Astrocyte (in vitro differentiated cells and primary cell): ENCODE measurements at regions not wholly inside any gene's neighbourhood (a gene's known extent, or its start where the extent isn't known, plus 50 kb on each side); places are given as distances from the start of the nearest gene placed in this dataset.

Experiments used
- DNase-seq: peaks from one replicate; pipeline ENCODE4 v3.0.0-alpha.2; 2010; ENCODE audit warnings: low read depth
- FAIRE-seq: peaks from 2 replicates; lab custom pipeline; 2011; peaks lifted over from hg19 to GRCh38; lab: Jason Lieb, UNC
- H2AFZ ChIP-seq: 2 replicates; pipeline ENCODE4 v1.6.0; 2012; ENCODE audit warnings: low read depth, low read length, inconsistent platforms
- H3K27ac ChIP-seq: 2 replicates; pipeline ENCODE4 v1.5.1; 2011; ENCODE audit warnings: low read depth, low read length, inconsistent platforms
- H3K27me3 ChIP-seq: 2 replicates; pipeline ENCODE4 v1.6.0; 2011; ENCODE audit warnings: low read length, inconsistent platforms; ENCODE audit not compliant: insufficient read depth
- H3K36me3 ChIP-seq: 2 replicates; pipeline ENCODE4 v1.5.1; 2011; ENCODE audit warnings: low read length, inconsistent platforms; ENCODE audit not compliant: insufficient read depth
- H3K4me1 ChIP-seq: 2 replicates; pipeline ENCODE4 v1.5.1; 2011; ENCODE audit warnings: low read length, inconsistent platforms; ENCODE audit not compliant: insufficient read depth
- H3K4me2 ChIP-seq: 2 replicates; pipeline ENCODE4 v1.6.0; 2012; ENCODE audit warnings: low read length, inconsistent platforms
- H3K4me3 ChIP-seq: 2 replicates; pipeline ENCODE4 v1.5.1; 2011; ENCODE audit warnings: low read depth, mild to moderate bottlenecking, low read length, inconsistent platforms; ENCODE audit not compliant: insufficient read depth
- H3K79me2 ChIP-seq: 2 replicates; pipeline ENCODE4 v1.6.0; 2012; ENCODE audit warnings: mild to moderate bottlenecking, low read length, inconsistent platforms; ENCODE audit not compliant: insufficient read depth
- H3K9ac ChIP-seq: 2 replicates; pipeline ENCODE4 v1.6.0; 2012; ENCODE audit warnings: mild to moderate bottlenecking, low read length, inconsistent platforms
- H3K9me3 ChIP-seq: 2 replicates; pipeline ENCODE4 v1.5.1; 2012; ENCODE audit warnings: low read depth, mild to moderate bottlenecking, low read length, inconsistent platforms; ENCODE audit not compliant: insufficient read depth
- H4K20me1 ChIP-seq: 2 replicates; pipeline ENCODE4 v1.6.0; 2012; ENCODE audit warnings: low read length, inconsistent platforms; ENCODE audit not compliant: insufficient read depth
- H3K27ac Mint-ChIP-seq: one replicate; pipeline ENCODE4 v1.8.0; 2021; ENCODE audit warnings: mild to moderate bottlenecking, mixed read lengths; ENCODE audit not compliant: unreplicated experiment
- H3K27me3 Mint-ChIP-seq: one replicate; pipeline ENCODE4 v1.8.0; 2021; ENCODE audit warnings: low read depth, mixed read lengths; ENCODE audit not compliant: unreplicated experiment
- H3K36me3 Mint-ChIP-seq: one replicate; pipeline ENCODE4 v1.8.0; 2021; ENCODE audit warnings: low read depth, mixed read lengths; ENCODE audit not compliant: unreplicated experiment
- H3K4me1 Mint-ChIP-seq: one replicate; pipeline ENCODE4 v1.8.0; 2021; ENCODE audit warnings: low read depth, mixed read lengths; ENCODE audit not compliant: unreplicated experiment
- H3K4me3 Mint-ChIP-seq: one replicate; pipeline ENCODE4 v1.8.0; 2021; ENCODE audit warnings: mild to moderate bottlenecking, moderate library complexity, mixed read lengths; ENCODE audit not compliant: unreplicated experiment
- H3K9me3 Mint-ChIP-seq: one replicate; pipeline ENCODE4 v1.8.0; 2021; ENCODE audit warnings: mild to moderate bottlenecking, mixed read lengths; ENCODE audit not compliant: unreplicated experiment
- CTCF ChIP-seq: IDR thresholded peaks from 2 replicates; pipeline ENCODE4 v1.5.1; 2011; ENCODE audit warnings: low read depth, mild to moderate bottlenecking, inconsistent platforms, low read length, moderate library complexity; ENCODE audit not compliant: insufficient read depth
- EZH2 ChIP-seq: IDR thresholded peaks from 2 replicates; pipeline ENCODE4 v1.6.1; 2012; ENCODE audit warnings: mild to moderate bottlenecking, low read length, inconsistent platforms; ENCODE audit not compliant: insufficient read depth

DNA sequence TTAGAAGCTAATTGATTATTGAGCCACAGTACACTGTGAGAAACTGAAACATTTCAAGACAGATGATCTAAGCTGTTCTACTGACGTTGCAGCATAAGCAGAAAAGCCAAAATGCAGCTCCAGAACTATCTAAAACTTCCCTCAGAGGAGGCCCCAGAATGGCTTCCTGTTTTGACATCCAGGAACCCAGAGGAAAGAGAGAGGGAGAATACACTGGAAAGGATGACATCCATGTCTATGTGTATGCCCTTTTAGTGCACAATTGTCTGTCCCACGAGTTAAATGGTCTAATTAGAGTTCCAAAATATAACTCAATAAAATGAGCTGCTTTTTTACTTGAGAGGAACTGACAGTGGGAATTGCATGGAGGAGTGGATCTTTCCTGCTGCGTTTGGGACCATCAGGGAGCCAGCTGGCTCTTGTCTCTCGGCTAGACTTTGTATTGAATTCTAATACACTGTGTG, 688.1 kb downstream of the ZNF385D start:
- H3K4me1 ChIP-seq: no peaks in the 10 kb centered on the region
- H3K36me3 ChIP-seq: no peaks in the 10 kb centered on the region

GRCh38 chr3:21059404-21059803, 691.6 kb downstream of the ZNF385D start:
- Histone ChIP-seq H3K4me3 (no peak overlapping the region), H2AFZ (no peak overlapping the region), H3K4me1 (no peaks in the 10 kb centered on the region), H3K36me3 (no peaks in the 10 kb centered on the region), H3K79me2 (no peaks in the 10 kb centered on the region), H3K9me3 (no peaks in the 10 kb centered on the region), H3K4me2 (no peak overlapping the region), H3K27ac (no peak overlapping the region), H4K20me1 (no peaks in the 10 kb centered on the region), H3K9ac (no peak overlapping the region), H3K27me3 (no peaks in the 10 kb centered on the region)
- DNase-seq: no peak
- no peak for FAIRE-seq
- H3K4me1 Mint-ChIP-seq: no peaks in the 10 kb centered on the region
- H3K9me3 Mint-ChIP-seq: no peaks in the 10 kb centered on the region
- no peaks in the 10 kb centered on the region for H3K36me3 Mint-ChIP-seq
- H3K4me3 Mint-ChIP-seq: no peak overlapping the region
- H3K27me3 Mint-ChIP-seq: no peaks in the 10 kb centered on the region
- H3K27ac Mint-ChIP-seq: no peak overlapping the region
- no peak for TF ChIP-seq EZH2
- no peak for TF ChIP-seq CTCF

More for the DNA sequence above, 688.1 kb downstream of the ZNF385D start:
- H2AFZ ChIP-seq: peak overlapping the region; percentile 1
- DNase-seq (no peak), FAIRE-seq (no peak)
- H3K27ac ChIP-seq: no peak overlapping the region
- H3K4me3 ChIP-seq: no peak overlapping the region
- Mint-ChIP-seq H3K27me3 (no peaks in the 10 kb centered on the region), H3K27ac (no peak overlapping the region), H3K36me3 (no peaks in the 10 kb centered on the region), H3K4me3 (no peak overlapping the region), H3K4me1 (no peaks in the 10 kb centered on the region), H3K9me3 (no peaks in the 10 kb centered on the region)
- no peaks in the 10 kb centered on the region for H3K79me2 ChIP-seq
- H3K27me3 ChIP-seq: no peaks in the 10 kb centered on the region
- H3K9me3 ChIP-seq: no peaks in the 10 kb centered on the region
- TF ChIP-seq EZH2 (no peak), CTCF (no peak)
- H3K4me2 ChIP-seq: no peak overlapping the region
- H3K9ac ChIP-seq: no peak overlapping the region
- H4K20me1 ChIP-seq: no peaks in the 10 kb centered on the region

- Histone ChIP-seq H3K4me2 (no peak overlapping the region), H3K27me3 (no peaks in the 10 kb centered on the region), H3K9ac (no peak overlapping the region), H3K4me3 (no peak overlapping the region), H2AFZ (no peak overlapping the region), H3K27ac (no peak overlapping the region), H3K4me1 (no peaks in the 10 kb centered on the region), H4K20me1 (no peaks in the 10 kb centered on the region), H3K79me2 (no peaks in the 10 kb centered on the region), H3K9me3 (no peaks in the 10 kb centered on the region), H3K36me3 (no peaks in the 10 kb centered on the region)
- Mint-ChIP-seq H3K4me3 (no peak overlapping the region), H3K9me3 (no peaks in the 10 kb centered on the region), H3K36me3 (no peaks in the 10 kb centered on the region), H3K27ac (no peak overlapping the region), H3K27me3 (no peaks in the 10 kb centered on the region), H3K4me1 (no peaks in the 10 kb centered on the region)
- DNase-seq (no peak), FAIRE-seq (no peak)
- TF ChIP-seq CTCF (no peak), EZH2 (no peak)
Observed at GRCh38 chr3:21056293-21056692, 694.7 kb downstream of the ZNF385D start.
